ENCODE measurements at regions not wholly inside any gene's neighbourhood (a gene's known extent, or its start where the extent isn't known, plus 50 kb on each side); places are given as distances from the start of the nearest gene placed in this dataset.

DNA sequence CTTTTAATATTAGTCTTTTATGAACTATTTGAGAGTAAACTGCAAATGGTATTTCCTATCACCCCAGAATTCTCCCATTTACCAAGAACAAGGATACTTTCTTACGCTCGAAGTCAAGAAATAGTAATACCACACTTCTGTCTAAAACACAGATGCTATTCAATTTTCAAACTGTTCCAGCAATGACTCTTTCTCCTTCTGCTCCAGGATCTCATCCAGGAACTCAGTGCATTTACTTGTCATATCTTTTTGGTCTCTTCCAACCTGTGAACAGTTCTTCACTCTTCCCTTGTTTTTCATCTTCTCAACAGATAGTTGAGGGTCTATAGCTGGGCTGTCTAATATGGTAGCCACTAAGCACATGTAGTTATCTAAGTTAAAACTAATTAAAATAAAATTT is 87.1 kb upstream of the GAP43 start:
- Mint-ChIP-seq H3K9me3 (ENCODE audit: unreplicated experiment) (no peaks in the 10 kb centered on the region), H3K27me3 (ENCODE audit: insufficient read depth, unreplicated experiment) (peaks cover 4% of the 10 kb centered on the region), H3K4me3 (ENCODE audit: unreplicated experiment) (no peak overlapping the region), H3K4me1 (ENCODE audit: low read depth, unreplicated experiment) (no peaks in the 10 kb centered on the region), H3K27ac (ENCODE audit: unreplicated experiment) (no peak overlapping the region), H3K36me3 (ENCODE audit: insufficient read depth, unreplicated experiment) (no peaks in the 10 kb centered on the region)
- CTCF ChIA-PET: no interaction called here
- Histone ChIP-seq H3K4me1 (no peaks in the 10 kb centered on the region), H3K36me3 (ENCODE audit: control insufficient read depth, insufficient read depth, low read length) (no peaks in the 10 kb centered on the region), H3K27me3 (replicated peaks; ENCODE audit: control insufficient read depth, insufficient read depth, low read length) (no peaks in the 10 kb centered on the region), H3K9me3 (no peaks in the 10 kb centered on the region), H3K4me3 (ENCODE audit: low read depth, low read length) (no peak overlapping the region)
- intact Hi-C loops (cut with micrococcal nuclease; ENCODE audit: unreplicated experiment): no loop called here
- DNase-seq: no peak
- TF ChIP-seq, protein P1, sequence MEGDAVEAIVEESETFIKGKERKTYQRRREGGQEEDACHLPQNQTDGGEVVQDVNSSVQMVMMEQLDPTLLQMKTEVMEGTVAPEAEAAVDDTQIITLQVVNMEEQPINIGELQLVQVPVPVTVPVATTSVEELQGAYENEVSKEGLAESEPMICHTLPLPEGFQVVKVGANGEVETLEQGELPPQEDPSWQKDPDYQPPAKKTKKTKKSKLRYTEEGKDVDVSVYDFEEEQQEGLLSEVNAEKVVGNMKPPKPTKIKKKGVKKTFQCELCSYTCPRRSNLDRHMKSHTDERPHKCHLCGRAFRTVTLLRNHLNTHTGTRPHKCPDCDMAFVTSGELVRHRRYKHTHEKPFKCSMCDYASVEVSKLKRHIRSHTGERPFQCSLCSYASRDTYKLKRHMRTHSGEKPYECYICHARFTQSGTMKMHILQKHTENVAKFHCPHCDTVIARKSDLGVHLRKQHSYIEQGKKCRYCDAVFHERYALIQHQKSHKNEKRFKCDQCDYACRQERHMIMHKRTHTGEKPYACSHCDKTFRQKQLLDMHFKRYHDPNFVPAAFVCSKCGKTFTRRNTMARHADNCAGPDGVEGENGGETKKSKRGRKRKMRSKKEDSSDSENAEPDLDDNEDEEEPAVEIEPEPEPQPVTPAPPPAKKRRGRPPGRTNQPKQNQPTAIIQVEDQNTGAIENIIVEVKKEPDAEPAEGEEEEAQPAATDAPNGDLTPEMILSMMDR (IDR thresholded peaks at IDR 0.05; ENCODE audit: insufficient read depth in 1 of 2, low read depth in 1 of 2, low read length in 1 of 2, severe bottlenecking in 1 of 2, unreplicated experiment in 1 of 2): no peak
- BruUV-seq (replicated peaks): no TSS peak
- POLR2A ChIA-PET: no interaction called here

DNA sequence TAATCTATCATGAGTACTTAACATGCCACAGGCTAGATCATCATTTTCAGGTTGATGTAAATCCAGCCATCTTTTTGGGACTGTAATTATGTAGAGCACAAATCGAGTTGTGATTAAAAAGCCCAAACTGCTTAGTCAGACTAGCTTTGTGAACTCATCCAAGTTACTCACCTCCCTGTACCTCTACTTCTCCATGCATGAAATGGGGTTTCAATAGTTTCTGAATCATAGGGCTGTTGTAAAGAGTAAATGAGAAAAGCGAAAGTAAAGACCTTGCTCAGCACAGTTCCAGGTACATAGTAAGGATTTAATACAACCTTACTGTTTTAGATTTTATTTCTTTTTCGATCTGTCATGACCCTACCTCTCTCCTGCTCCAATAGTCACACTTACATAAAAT is 85.6 kb upstream of the GAP43 start:
- BruUV-seq (replicated peaks): no TSS peak
- Histone ChIP-seq H3K27me3 (replicated peaks; ENCODE audit: control insufficient read depth, insufficient read depth, low read length) (no peaks in the 10 kb centered on the region), H3K4me3 (ENCODE audit: low read depth, low read length) (no peak overlapping the region), H3K4me1 (no peaks in the 10 kb centered on the region), H3K9me3 (no peaks in the 10 kb centered on the region), H3K36me3 (ENCODE audit: control insufficient read depth, insufficient read depth, low read length) (no peaks in the 10 kb centered on the region)
- Mint-ChIP-seq H3K27ac (ENCODE audit: unreplicated experiment) (no peak overlapping the region), H3K27me3 (ENCODE audit: insufficient read depth, unreplicated experiment) (peaks cover 6% of the 10 kb centered on the region), H3K4me3 (ENCODE audit: unreplicated experiment) (no peak overlapping the region), H3K36me3 (ENCODE audit: insufficient read depth, unreplicated experiment) (no peaks in the 10 kb centered on the region), H3K4me1 (ENCODE audit: low read depth, unreplicated experiment) (no peaks in the 10 kb centered on the region), H3K9me3 (ENCODE audit: unreplicated experiment) (no peaks in the 10 kb centered on the region)
- ChIA-PET POLR2A (no interaction called here), CTCF (no interaction called here)
- intact Hi-C loops (cut with micrococcal nuclease; ENCODE audit: unreplicated experiment): no loop called here
- TF ChIP-seq, protein P1 (IDR thresholded peaks at IDR 0.05; ENCODE audit: insufficient read depth in 1 of 2, low read depth in 1 of 2, low read length in 1 of 2, severe bottlenecking in 1 of 2, unreplicated experiment in 1 of 2): no peak
- no peak for DNase-seq

DNA sequence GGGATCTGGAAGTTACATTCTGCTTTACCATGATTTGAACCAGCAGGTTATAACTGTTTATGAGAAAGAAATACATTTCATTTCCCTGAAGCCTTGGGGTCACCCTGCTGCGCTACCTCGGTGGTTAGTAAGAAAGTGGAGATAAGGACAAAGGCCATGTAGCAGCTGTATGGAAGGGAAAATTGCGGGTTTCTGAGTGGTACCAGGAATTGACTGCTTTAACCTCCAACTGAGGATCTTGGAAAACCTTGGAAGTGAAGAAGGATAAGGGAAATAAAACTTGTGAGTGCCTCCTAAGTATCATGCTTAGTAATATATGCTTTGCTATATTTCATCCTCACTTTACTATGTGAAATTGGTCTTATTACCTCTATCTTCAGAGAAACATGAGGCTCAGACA is 76.1 kb upstream of the GAP43 start:
- no TSS peak for BruUV-seq (replicated peaks)
- H3K27ac Mint-ChIP-seq (ENCODE audit: unreplicated experiment): no peak overlapping the region
- intact Hi-C loops (cut with micrococcal nuclease; ENCODE audit: unreplicated experiment): loop anchor here (10.0 kb wide), 1 partner anchor 148 kb away; no protein-coding TSS in a partner anchor
- ChIA-PET POLR2A (no interaction called here), CTCF (no interaction called here)
- TF ChIP-seq, protein P1 (IDR thresholded peaks at IDR 0.05; ENCODE audit: insufficient read depth in 1 of 2, low read depth in 1 of 2, low read length in 1 of 2, severe bottlenecking in 1 of 2, unreplicated experiment in 1 of 2): no peak
- H3K27me3 Mint-ChIP-seq (ENCODE audit: insufficient read depth, unreplicated experiment): peaks cover 5% of the 10 kb centered on the region
- H3K36me3 ChIP-seq (ENCODE audit: control insufficient read depth, insufficient read depth, low read length): no peaks in the 10 kb centered on the region
- no peak overlapping the region for H3K4me3 Mint-ChIP-seq (ENCODE audit: unreplicated experiment)
- H3K9me3 Mint-ChIP-seq (ENCODE audit: unreplicated experiment): no peaks in the 10 kb centered on the region
- H3K4me1 Mint-ChIP-seq (ENCODE audit: low read depth, unreplicated experiment): no peaks in the 10 kb centered on the region
- no peaks in the 10 kb centered on the region for H3K36me3 Mint-ChIP-seq (ENCODE audit: insufficient read depth, unreplicated experiment)
- no peaks in the 10 kb centered on the region for H3K27me3 ChIP-seq (replicated peaks; ENCODE audit: control insufficient read depth, insufficient read depth, low read length)
- no peaks in the 10 kb centered on the region for H3K9me3 ChIP-seq
- H3K4me1 ChIP-seq: no peaks in the 10 kb centered on the region
- no peak for DNase-seq
- no peak overlapping the region for H3K4me3 ChIP-seq (ENCODE audit: low read depth, low read length)
